DOHH2 (cell line): ENCODE measurements at regions not wholly inside any gene's neighbourhood (a gene's known extent, or its start where the extent isn't known, plus 50 kb on each side); places are given as distances from the start of the nearest gene placed in this dataset.

Experiments used
- H3F3A ChIP-seq: fragments of 200-600 bp; sonication (generic), shearing (Covaris generic); 2 replicates; pipeline ENCODE4 v1.6.0; 2016; ENCODE audit warnings: antibody characterized with exemption, mild to moderate bottlenecking; ENCODE audit not compliant: control insufficient read depth, insufficient read depth
- H3K27ac ChIP-seq: fragments of 200-600 bp; sonication (generic); 2 replicates; pipeline ENCODE4 v1.5.1; 2014; ENCODE audit warnings: low read depth, mild to moderate bottlenecking, low read length, moderate library complexity
- H3K27me3 ChIP-seq: fragments of 200-600 bp; sonication (generic); 2 replicates; pipeline ENCODE4 v1.6.1; 2014; ENCODE audit warnings: mild to moderate bottlenecking, low read length, mixed read lengths; ENCODE audit not compliant: control insufficient read depth
- H3K36me3 ChIP-seq: fragments of 200-600 bp; sonication (generic); 2 replicates; pipeline ENCODE4 v1.6.1; 2014; ENCODE audit warnings: mild to moderate bottlenecking, low read length, moderate library complexity, mixed read lengths; ENCODE audit not compliant: control insufficient read depth
- H3K4me1 ChIP-seq: fragments of 200-600 bp; sonication (generic); 2 replicates; pipeline ENCODE4 v1.6.1; 2014; ENCODE audit warnings: mild to moderate bottlenecking, low read length, mixed read lengths; ENCODE audit not compliant: control insufficient read depth
- H3K4me2 ChIP-seq: fragments of 200-600 bp; sonication (generic); 2 replicates; pipeline ENCODE4 v1.6.0; 2014; ENCODE audit warnings: mild to moderate bottlenecking, low read length, moderate library complexity
- H3K4me3 ChIP-seq: fragments of 200-600 bp; sonication (generic); 2 replicates; pipeline ENCODE4 v1.5.1; 2014; ENCODE audit warnings: mild to moderate bottlenecking, low read length, mixed read lengths
- H3K79me2 ChIP-seq: fragments of 200-600 bp; sonication (generic); 2 replicates; pipeline ENCODE4 v1.6.1; 2014; ENCODE audit warnings: mild to moderate bottlenecking, low read length, mixed read lengths; ENCODE audit not compliant: control insufficient read depth
- H3K9me2 ChIP-seq: fragments of 200-600 bp; sonication (generic); replicated peaks from 2 replicates; pipeline ENCODE4 v1.6.1; 2014; ENCODE audit warnings: mild to moderate bottlenecking, low read length, mixed read lengths; ENCODE audit not compliant: control insufficient read depth
- H3K9me3 ChIP-seq: fragments of 200-600 bp; sonication (generic); 2 replicates; pipeline ENCODE4 v1.6.1; 2014; ENCODE audit warnings: antibody characterized with exemption, low read length, mixed read lengths; ENCODE audit not compliant: control insufficient read depth, insufficient read depth
- H4K20me1 ChIP-seq: fragments of 200-600 bp; sonication (generic); 2 replicates; pipeline ENCODE4 v1.6.0; 2014; ENCODE audit warnings: low read depth, mild to moderate bottlenecking, antibody characterized with exemption, low read length, moderate library complexity; ENCODE audit not compliant: control insufficient read depth, insufficient read depth
- CTCF ChIP-seq: fragments of 200-600 bp; sonication (generic); IDR thresholded peaks from one replicate; pipeline ENCODE4 v1.5.1; 2014; ENCODE audit warnings: antibody characterized with exemption, mild to moderate bottlenecking, low read depth, low read length; ENCODE audit not compliant: poor library complexity, severe bottlenecking
- EZH2phosphoT487 ChIP-seq: fragments of 200-600 bp; sonication (generic); IDR thresholded peaks from 2 replicates; pipeline ENCODE4 v1.6.1; 2017; ENCODE audit warnings: borderline replicate concordance, mild to moderate bottlenecking, antibody characterized with exemption, low read length, moderate library complexity, mixed read lengths

GRCh38 chr21:25375675-25376074 lies 231.6 kb downstream of the MRPL39 start:
- Histone ChIP-seq H3K79me2 (no peaks in the 10 kb centered on the region), H3K36me3 (no peaks in the 10 kb centered on the region), H4K20me1 (no peaks in the 10 kb centered on the region), H3K4me1 (no peaks in the 10 kb centered on the region; the same call in 1 of the 2 replicates), H3K27ac (no peak overlapping the region), H3F3A (no peaks in the 10 kb centered on the region), H3K4me3 (no peak overlapping the region), H3K27me3 (no peaks in the 10 kb centered on the region), H3K4me2 (no peak overlapping the region), H3K9me3 (no peaks in the 10 kb centered on the region), H3K9me2 (no peaks in the 10 kb centered on the region)
- TF ChIP-seq EZH2phosphoT487 (no peak), CTCF (no peak)

GRCh38 chr21:25373126-25374082 lies 233.9 kb downstream of the MRPL39 start:
- H3K9me2 ChIP-seq = no peaks in the 10 kb centered on the region
- H3K27ac ChIP-seq = no peak overlapping the region
- no peaks in the 10 kb centered on the region for H3F3A ChIP-seq
- no peaks in the 10 kb centered on the region for H3K9me3 ChIP-seq
- no peaks in the 10 kb centered on the region for H3K36me3 ChIP-seq
- no peaks in the 10 kb centered on the region for H4K20me1 ChIP-seq
- no peaks in the 10 kb centered on the region for H3K79me2 ChIP-seq
- H3K4me3 ChIP-seq = no peak overlapping the region
- H3K4me1 ChIP-seq = no peaks in the 10 kb centered on the region; the same call in 1 of the 2 replicates
- H3K4me2 ChIP-seq = no peak overlapping the region
- TF ChIP-seq CTCF (no peak), EZH2phosphoT487 (no peak)
- no peaks in the 10 kb centered on the region for H3K27me3 ChIP-seq

- no peak overlapping the region for H3K4me2 ChIP-seq
- H3K9me3 ChIP-seq = no peaks in the 10 kb centered on the region
- no peaks in the 10 kb centered on the region for H3K9me2 ChIP-seq
- H3K79me2 ChIP-seq = no peaks in the 10 kb centered on the region
- no peaks in the 10 kb centered on the region for H3F3A ChIP-seq
- TF ChIP-seq EZH2phosphoT487 (no peak), CTCF (no peak)
- no peak overlapping the region for H3K27ac ChIP-seq
- H4K20me1 ChIP-seq = no peaks in the 10 kb centered on the region
- H3K4me1 ChIP-seq = no peaks in the 10 kb centered on the region; the same call in 1 of the 2 replicates
- no peaks in the 10 kb centered on the region for H3K27me3 ChIP-seq
- no peak overlapping the region for H3K4me3 ChIP-seq
- H3K36me3 ChIP-seq = no peaks in the 10 kb centered on the region
Observed at GRCh38 chr21:25371841-25372425, 235.3 kb downstream of the MRPL39 start.
